ENCODE measurements at regions not wholly inside any gene's neighbourhood (a gene's known extent, or its start where the extent isn't known, plus 50 kb on each side); places are given as distances from the start of the nearest gene placed in this dataset.

DNA sequence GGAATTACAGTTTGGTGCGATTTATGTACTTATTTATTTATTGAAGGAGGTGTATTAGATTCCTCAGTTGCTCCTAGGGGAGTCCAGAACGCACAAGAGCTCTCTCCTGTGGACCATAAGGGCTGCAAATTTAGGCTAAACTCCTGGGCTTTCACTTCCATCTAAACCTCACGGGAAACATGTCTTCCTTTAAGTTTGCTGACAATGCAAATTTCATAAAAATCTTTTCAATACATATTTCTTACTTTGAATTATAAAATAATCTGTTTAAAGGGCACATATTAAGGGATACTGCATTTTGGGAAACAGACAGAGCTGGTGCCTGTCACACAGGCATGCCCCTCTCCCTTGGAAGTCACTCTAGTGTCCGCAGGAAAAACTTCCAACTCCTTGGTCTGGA, 438.0 kb upstream of the CPEB2 start:
- TF ChIP-seq POLR2AphosphoS5 (IDR thresholded peaks at IDR 0.05; ENCODE audit: low read depth, low read length), result no peak
- TF ChIP-seq, protein P1, sequence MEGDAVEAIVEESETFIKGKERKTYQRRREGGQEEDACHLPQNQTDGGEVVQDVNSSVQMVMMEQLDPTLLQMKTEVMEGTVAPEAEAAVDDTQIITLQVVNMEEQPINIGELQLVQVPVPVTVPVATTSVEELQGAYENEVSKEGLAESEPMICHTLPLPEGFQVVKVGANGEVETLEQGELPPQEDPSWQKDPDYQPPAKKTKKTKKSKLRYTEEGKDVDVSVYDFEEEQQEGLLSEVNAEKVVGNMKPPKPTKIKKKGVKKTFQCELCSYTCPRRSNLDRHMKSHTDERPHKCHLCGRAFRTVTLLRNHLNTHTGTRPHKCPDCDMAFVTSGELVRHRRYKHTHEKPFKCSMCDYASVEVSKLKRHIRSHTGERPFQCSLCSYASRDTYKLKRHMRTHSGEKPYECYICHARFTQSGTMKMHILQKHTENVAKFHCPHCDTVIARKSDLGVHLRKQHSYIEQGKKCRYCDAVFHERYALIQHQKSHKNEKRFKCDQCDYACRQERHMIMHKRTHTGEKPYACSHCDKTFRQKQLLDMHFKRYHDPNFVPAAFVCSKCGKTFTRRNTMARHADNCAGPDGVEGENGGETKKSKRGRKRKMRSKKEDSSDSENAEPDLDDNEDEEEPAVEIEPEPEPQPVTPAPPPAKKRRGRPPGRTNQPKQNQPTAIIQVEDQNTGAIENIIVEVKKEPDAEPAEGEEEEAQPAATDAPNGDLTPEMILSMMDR (IDR thresholded peaks at IDR 0.05; ENCODE audit: control extremely low read depth in 1 of 3, insufficient read depth in 1 of 3, low read depth in 1 of 3, low read length in 3 of 3), result no peak
- TF ChIP-seq, protein P2, sequence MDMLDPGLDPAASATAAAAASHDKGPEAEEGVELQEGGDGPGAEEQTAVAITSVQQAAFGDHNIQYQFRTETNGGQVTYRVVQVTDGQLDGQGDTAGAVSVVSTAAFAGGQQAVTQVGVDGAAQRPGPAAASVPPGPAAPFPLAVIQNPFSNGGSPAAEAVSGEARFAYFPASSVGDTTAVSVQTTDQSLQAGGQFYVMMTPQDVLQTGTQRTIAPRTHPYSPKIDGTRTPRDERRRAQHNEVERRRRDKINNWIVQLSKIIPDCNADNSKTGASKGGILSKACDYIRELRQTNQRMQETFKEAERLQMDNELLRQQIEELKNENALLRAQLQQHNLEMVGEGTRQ (IDR thresholded peaks at IDR 0.05; ENCODE audit: low read length), result no peak
- no peak for TF ChIP-seq EP300 (IDR thresholded peaks at IDR 0.05; ENCODE audit: borderline replicate concordance in 1 of 2, low read depth in 2 of 2, low read length in 2 of 2)
- no peak for TF ChIP-seq POLR2A (IDR thresholded peaks at IDR 0.05; ENCODE audit: control extremely low read depth in 1 of 2, low read depth in 2 of 2, low read length in 2 of 2)
- no peak for TF ChIP-seq RFX5 (IDR thresholded peaks at IDR 0.05; ENCODE audit: borderline replicate concordance, low read depth, low read length)
- TF ChIP-seq KDM1A (IDR thresholded peaks at IDR 0.05; ENCODE audit: borderline replicate concordance, low read length), result no peak
- no peak for TF ChIP-seq SP2 (IDR thresholded peaks at IDR 0.05; ENCODE audit: low read length)
- TF ChIP-seq TAF1 (IDR thresholded peaks at IDR 0.05; ENCODE audit: low read depth, low read length), result no peak
- no peak for TF ChIP-seq EZH2 (IDR thresholded peaks at IDR 0.05; ENCODE audit: low read depth, low read length, severe bottlenecking)
- no peak for TF ChIP-seq SP1 (IDR thresholded peaks at IDR 0.05; ENCODE audit: low read depth, low read length)
- TF ChIP-seq CEBPB (IDR thresholded peaks at IDR 0.05; ENCODE audit: low read depth, low read length), result no peak
- no peak for TF ChIP-seq TBP (IDR thresholded peaks at IDR 0.05; ENCODE audit: low read depth, low read length)

Data from H1 (cell line).